ENCODE measurements at regions not wholly inside any gene's neighbourhood (a gene's known extent, or its start where the extent isn't known, plus 50 kb on each side); places are given as distances from the start of the nearest gene placed in this dataset.
"Not testable (repeated sequence)": the region's sequence is repeated elsewhere in the genome, so short reads cannot be mapped to it uniquely, and the experiment has no call there.

DNA sequence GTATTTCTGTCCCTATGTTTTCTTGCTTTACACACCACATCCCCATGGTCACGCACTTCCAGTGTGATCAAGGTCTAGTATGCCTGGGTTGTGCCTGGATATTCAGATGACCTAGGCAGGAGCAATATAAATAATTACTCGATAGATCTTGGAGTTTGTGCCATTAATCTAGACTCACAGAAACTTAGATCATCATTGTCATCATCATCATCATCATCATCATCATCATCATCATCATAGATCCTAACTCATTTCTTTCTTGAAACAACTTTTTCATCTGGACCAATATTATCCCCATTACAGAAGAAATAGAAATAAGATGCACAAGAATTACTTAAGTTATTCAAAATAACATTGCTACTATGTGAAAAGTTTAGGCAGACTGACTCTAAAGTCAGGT lies 130.3 kb upstream of the LRRTM4 start:
- DNase-seq = no peak
- TF ChIP-seq POLR2A (IDR thresholded peaks at IDR 0.05; ENCODE audit: low read length) (no peak), GATA1 (IDR thresholded peaks at IDR 0.05; ENCODE audit: low read depth, low read length) (no peak)

DNA sequence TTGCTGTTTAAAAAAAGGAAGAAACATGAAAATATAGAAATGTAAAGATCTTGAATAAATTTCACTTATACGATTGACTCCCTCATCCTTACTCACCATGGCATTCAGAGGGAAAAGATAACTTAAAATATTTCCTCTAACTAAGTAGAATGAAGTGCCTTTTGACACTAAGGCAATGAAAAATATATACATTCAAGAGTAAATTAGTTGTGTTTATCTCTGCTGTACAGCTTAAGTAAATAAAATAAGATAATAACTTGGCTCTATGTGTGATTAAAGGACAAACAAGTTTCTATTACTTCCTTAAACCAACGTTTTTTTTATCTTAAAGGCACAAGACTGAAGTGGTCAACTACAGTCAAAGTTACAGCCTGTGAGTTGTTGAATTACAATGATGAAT lies 142.3 kb upstream of the LRRTM4 start:
- TF ChIP-seq POLR2A (IDR thresholded peaks at IDR 0.05; ENCODE audit: low read length) (no peak), GATA1 (IDR thresholded peaks at IDR 0.05; ENCODE audit: low read depth, low read length) (no peak)

DNA sequence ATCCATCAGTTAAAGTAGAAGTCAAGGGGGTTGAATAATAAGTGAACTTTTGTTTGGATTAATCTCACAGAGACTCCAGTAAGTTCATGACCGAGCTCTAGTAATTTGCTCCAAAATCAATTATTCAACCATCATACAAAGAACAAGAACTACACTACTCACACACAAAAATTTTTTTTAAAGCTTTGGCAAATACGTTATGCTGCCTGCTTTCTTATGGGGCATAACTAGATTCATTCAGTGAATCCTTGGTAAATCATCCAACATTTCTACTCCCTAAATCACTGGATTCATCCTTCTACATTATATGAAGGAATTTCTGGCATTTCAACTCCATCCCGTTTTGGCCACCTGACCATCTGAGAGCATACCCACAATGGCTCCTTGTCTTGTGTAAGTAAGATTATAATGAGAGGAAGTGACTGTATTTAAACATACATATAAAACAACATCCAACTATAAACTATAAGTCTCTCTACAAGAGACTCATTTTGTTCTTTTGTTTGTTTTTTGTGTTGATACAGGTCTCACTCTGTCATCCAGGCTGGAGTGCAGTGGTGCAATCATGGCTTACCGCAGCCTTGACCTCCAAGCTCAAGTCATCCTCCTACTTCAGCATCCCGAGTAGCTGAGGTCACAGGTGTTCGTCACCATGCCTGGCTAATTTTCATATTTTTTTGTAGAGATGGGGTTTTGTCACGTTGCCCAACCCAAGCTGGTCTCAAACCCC lies 144.2 kb upstream of the LRRTM4 start:
- no peak for TF ChIP-seq GATA1 (IDR thresholded peaks at IDR 0.05; ENCODE audit: low read depth, low read length)
- TF ChIP-seq POLR2A (IDR thresholded peaks at IDR 0.05; ENCODE audit: low read length) = no peak
- DNase-seq = no peak

More for the DNA sequence above, 142.3 kb upstream of the LRRTM4 start:
- no peak for DNase-seq

DNA sequence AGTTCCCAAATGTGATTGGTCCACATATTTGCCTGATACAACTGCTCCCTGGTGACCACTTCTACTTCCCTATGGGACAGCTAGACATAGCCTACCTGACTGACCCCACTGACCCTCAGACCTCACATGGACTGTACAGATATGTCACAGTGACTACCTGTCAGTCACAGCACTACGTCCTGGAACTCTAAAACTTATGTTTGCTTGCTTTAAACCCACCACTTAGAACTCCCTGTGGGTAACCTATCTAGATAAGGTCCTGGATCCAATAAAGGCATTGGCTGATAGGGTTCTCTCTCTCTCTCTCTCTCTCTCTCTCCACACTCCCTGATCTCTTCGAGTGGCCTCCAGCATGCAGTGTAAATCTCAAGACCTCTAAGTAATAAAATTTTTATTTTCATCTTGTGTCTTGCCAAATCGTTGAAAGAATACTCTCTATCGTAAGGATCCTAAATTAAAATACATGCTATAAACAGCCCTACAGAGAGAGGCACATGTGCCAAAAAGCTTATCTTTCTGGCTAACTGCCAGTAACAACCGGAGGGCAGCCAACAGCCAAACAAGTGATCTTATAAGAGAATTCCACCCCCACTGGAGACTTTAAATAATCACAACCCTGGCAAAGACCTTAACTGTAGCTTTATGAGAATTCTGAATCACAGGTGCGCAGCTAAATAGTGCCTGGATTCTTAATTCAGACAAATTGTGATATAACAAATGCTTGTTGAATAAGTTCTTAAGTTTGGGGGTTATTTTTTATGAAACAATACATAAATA lies 162.6 kb upstream of the LRRTM4 start:
- DNase-seq = peak; percentile 1 to 12

DNA sequence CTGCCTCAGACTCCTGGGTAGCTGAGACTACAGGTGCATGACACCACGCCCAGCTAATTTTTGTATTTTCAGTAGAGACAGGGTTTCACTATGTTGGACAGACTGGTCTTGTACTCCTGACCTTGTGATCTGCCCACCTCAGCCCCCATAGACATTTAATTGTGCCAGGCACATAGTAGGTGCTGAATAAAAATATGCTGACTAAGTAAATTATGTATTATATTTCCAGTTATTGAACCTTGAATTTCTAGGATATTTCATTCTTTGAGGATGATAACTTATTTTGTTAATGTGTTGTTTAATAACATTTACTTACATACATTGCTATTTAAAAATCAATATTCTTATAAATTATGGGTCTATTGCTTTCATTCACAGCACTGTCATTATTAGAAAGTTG lies 190.4 kb upstream of the LRRTM4 start:
- DNase-seq = no peak
- no peak for TF ChIP-seq POLR2A (IDR thresholded peaks at IDR 0.05; ENCODE audit: low read length)
- no peak for TF ChIP-seq GATA1 (IDR thresholded peaks at IDR 0.05; ENCODE audit: low read depth, low read length)

DNA sequence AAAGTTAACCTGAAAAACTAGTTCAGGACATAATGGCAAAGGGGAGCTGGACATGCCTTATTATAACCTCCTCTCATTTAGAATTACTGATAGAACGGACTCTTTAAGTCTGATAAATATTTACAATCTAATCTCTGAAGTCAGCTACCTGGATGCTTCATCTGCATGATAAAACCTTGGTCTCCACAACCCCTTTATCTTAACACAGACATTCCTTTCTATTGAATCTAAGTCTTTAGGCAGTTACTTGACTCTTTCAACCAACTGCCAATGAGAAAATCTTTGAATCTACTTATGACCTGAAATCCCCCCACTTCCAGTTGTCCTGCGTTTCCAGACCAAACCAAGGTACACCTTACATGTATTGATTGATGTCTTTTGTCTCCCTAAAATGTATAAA lies 191.2 kb upstream of the LRRTM4 start:
- TF ChIP-seq GATA1 (IDR thresholded peaks at IDR 0.05; ENCODE audit: low read depth, low read length) (no peak), POLR2A (IDR thresholded peaks at IDR 0.05; ENCODE audit: low read length) (no peak)
- no peak for DNase-seq

DNA sequence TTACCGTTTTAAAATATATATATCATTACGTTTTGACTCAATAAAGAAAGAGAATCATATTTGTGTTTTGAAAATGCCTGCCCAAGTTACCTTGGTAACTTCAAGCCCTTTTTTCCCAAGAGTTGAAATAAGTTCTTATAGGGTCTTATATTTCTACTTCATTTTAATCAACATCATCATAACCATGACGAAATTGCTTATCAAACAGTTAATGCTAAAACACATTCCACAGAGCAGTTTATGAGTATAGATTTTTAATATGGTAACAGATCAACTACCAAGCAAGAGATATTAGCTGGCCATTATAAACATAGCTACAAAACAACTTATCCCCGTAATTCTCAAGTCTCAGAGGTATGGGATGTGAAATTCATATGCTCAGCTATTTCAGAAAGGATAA lies 197.9 kb upstream of the LRRTM4 start:
- TF ChIP-seq GATA1 (IDR thresholded peaks at IDR 0.05; ENCODE audit: low read depth, low read length) = no peak
- no peak for TF ChIP-seq POLR2A (IDR thresholded peaks at IDR 0.05; ENCODE audit: low read length)
- no peak for DNase-seq

DNA sequence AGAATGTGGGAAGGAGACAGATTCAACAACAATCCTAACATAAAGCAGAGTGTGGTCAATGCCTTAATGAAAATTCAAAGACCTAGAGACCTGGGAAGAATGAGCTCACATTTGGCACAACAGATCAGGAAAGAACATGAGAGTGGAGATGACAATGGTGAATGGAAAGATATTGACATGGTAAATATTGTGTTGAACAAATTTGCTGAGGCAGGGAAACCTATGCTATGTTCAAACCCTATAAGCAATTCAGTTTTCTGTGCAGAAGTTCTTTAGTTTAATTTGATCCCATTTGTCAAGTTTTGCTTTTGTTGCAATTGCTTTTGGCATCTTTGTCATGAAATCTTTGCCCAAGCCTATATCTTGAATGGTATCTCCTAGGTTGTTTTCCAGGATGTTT lies 199.4 kb upstream of the LRRTM4 start:
- no peak for TF ChIP-seq POLR2A (IDR thresholded peaks at IDR 0.05; ENCODE audit: low read length)
- no peak for TF ChIP-seq GATA1 (IDR thresholded peaks at IDR 0.05; ENCODE audit: low read depth, low read length)
- DNase-seq = no peak

DNA sequence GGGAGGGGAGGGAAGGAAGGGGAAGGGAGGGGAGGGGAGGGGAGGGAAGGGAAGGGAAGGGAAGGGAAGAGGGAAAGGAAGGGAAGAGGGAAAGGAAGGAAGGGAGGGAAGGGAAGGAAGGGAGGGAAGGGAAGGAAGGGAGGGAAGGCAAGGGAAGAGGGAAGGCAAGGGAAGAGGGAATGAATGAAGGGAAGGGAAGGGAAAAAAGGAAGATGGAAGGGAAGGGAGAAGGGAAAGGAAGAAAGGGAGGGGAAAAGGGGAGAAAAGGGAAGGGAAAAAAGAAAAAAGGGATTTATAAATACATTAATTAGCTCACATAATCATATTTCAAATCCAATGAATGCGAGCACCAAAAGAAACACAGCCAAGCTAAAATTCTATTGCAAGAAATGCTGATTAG lies 202.9 kb upstream of the LRRTM4 start:
- TF ChIP-seq POLR2A (IDR thresholded peaks at IDR 0.05; ENCODE audit: low read length) = no peak
- no peak for TF ChIP-seq GATA1 (IDR thresholded peaks at IDR 0.05; ENCODE audit: low read depth, low read length)
- no peak for DNase-seq

DNA sequence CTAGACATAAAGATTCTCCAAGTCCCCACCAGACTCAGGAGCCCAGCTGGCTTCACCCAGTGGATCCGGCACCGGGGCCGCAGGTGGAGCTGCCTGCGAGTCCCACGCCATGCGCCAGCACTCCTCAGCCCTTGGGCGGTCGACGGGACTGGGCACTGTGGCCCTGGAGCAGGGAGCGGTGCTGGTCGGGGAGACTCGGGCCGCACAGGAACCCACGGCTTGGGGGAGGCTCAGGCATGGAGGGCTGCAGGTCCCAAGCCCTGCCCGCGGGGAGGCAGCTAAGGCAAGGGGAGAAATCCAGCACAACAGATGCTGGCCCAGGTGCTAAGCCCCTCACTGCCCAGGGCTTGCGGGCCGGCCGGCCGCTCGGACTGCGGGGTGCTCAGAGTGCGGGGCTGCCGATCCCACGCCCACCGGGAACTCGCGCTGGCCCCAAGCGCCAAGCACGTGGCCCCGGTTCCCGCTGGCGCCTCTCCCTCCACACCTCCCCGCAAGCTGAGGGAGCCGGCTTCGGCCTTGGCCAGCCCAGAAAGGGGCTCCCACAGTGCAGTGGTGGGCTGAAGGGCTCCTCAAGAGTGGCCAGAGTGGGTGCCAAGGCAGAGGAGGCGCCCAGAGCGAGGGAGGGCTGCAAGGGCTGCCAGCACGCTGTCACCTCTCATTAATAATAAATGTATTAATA lies 212.6 kb upstream of the LRRTM4 start:
- DNase-seq = not testable (repeated sequence)

DNA sequence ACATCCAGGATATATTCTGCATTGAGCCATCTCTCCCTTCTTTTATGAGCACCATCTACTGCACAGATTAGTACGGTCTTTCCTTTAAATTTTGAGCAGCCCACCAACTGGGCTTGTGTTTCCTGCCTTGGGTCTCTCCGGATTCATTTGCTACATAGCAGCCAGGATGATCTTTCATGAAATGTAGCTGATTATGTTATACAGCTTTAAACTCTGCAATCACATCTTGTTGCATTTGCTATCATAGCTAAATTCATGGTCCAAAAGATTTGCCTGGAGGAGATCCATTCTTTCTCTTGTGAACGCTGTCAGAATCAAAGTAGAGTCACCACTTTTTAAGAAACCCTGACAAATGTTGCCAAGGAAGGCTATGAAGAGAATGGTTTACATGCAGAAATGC lies 215.1 kb upstream of the LRRTM4 start:
- DNase-seq = no peak
- no peak for TF ChIP-seq POLR2A (IDR thresholded peaks at IDR 0.05; ENCODE audit: low read length)
- TF ChIP-seq GATA1 (IDR thresholded peaks at IDR 0.05; ENCODE audit: low read depth, low read length) = no peak

DNA sequence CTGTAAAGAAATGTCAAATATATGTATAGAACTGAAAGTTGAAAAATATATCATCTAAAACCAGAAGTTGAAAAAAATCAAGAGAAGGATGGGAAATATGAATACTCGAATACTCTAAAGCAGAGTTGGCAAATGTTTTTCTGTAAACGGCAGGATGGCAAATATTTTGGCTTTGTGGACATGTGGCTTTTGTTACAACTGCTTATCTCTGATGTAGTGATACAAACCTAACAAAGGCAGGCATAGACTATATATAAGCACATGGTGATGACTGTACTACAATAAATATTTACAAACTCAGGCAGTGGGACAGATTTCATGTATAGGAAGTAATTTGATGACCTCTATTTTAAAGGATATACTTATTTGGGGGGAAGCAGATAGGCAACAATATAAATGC lies 224.6 kb upstream of the LRRTM4 start:
- TF ChIP-seq POLR2A (IDR thresholded peaks at IDR 0.05; ENCODE audit: low read length) = no peak
- TF ChIP-seq GATA1 (IDR thresholded peaks at IDR 0.05; ENCODE audit: low read depth, low read length) = no peak
- DNase-seq = no peak

DNA sequence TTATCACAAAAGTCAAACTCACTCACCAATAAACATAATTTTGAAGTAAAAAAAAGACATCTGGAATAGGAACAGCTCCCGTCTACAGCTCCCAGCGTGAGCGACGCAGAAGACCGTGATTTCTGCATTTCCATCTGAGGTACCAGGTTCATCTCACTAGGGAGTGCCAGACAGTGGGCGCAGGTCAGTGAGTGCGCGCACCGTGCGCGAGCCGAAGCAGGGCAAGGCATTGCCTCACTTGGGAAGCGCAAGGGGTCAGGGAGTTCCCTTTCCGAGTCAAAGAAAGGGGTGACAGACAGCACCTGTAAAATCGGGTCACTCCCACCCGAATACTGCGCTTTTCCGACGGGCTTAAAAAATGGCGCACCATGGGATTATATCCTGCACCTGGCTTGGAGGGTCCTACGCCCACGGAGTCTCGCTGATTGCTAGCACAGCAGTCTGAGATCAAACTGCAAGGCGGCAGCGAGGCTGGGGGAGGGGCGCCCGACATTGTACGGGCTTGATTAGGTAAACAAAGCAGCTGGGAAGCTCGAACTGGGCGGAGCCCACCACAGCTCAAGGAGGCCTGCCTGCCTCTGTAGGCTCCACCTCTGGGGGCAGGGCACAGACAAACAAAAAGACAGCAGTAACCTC lies 231.7 kb upstream of the LRRTM4 start:
- not testable (repeated sequence) for DNase-seq

DNA sequence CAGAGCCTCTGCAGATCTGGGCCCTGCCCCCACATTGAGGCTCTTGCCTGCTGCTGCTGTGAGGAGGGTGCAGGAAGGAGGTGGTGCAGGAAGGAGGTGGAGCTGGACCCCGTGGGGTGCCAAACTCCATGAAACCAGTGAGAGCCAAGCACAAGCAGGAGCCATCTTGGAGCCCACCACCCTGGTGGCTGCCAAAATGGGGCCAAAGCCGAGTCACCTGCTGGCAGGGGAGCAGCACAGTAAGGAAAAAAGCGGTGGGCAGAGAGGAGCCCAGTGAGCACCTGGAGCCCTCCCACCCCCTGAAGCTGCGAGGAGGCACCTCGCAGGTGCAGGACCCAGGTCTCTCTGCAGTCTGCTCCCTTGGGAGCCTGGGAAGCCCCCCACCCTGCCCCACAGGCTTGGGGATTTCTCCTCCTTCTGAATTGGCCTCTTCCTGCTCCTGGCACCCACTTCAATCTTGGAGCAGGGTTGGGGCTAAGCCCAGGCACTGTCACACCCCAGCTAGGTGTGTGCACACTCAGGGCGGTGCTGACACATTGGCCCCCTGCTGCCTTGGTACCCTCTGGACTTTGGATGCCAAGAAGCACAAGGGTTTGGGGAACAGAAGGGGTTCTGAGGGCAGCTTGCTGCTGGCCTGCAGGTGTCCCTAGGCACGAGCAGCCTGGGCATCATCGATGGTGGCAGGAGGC lies 245.4 kb upstream of the LRRTM4 start:
- no peak for DNase-seq
- no peak for TF ChIP-seq POLR2A (IDR thresholded peaks at IDR 0.05; ENCODE audit: low read length)
- no peak for TF ChIP-seq GATA1 (IDR thresholded peaks at IDR 0.05; ENCODE audit: low read depth, low read length)
